Progenitor cell of endocrine pancreas (in vitro differentiated cells): ENCODE measurements at regions not wholly inside any gene's neighbourhood (a gene's known extent, or its start where the extent isn't known, plus 50 kb on each side); places are given as distances from the start of the nearest gene placed in this dataset.

Source experiments
- DNase-seq: peaks from one replicate; pipeline ENCODE4 v3.0.0; 2021; ENCODE audit warnings: low spot score; ENCODE audit not compliant: unreplicated experiment
- H3K27ac Mint-ChIP-seq: 2 replicates; pipeline ENCODE4 v1.8.0; 2021; ENCODE audit warnings: mild to moderate bottlenecking, moderate library complexity, mixed read lengths
- H3K27me3 Mint-ChIP-seq: 2 replicates; pipeline ENCODE4 v1.8.0; 2021; ENCODE audit warnings: mixed read lengths
- H3K36me3 Mint-ChIP-seq: 2 replicates; pipeline ENCODE4 v1.8.0; 2022; ENCODE audit warnings: mixed read lengths; ENCODE audit not compliant: insufficient read depth
- H3K4me1 Mint-ChIP-seq: 2 replicates; pipeline ENCODE4 v1.8.0; 2021; ENCODE audit warnings: low read depth, mixed read lengths
- H3K4me3 Mint-ChIP-seq: 2 replicates; pipeline ENCODE4 v1.8.0; 2021; ENCODE audit warnings: low read depth, mild to moderate bottlenecking, moderate library complexity, mixed read lengths
- H3K9me3 Mint-ChIP-seq: 2 replicates; pipeline ENCODE4 v1.8.0; 2021; ENCODE audit warnings: low read depth, mixed read lengths
- TF ChIP-seq, protein P1 (sequence below): fragments of 200-600 bp; sonication (generic); IDR thresholded peaks from one replicate; pipeline ENCODE4 v1.5.0; 2021; ENCODE audit warnings: antibody characterized with exemption, mild to moderate bottlenecking; ENCODE audit not compliant: unreplicated experiment

DNA sequence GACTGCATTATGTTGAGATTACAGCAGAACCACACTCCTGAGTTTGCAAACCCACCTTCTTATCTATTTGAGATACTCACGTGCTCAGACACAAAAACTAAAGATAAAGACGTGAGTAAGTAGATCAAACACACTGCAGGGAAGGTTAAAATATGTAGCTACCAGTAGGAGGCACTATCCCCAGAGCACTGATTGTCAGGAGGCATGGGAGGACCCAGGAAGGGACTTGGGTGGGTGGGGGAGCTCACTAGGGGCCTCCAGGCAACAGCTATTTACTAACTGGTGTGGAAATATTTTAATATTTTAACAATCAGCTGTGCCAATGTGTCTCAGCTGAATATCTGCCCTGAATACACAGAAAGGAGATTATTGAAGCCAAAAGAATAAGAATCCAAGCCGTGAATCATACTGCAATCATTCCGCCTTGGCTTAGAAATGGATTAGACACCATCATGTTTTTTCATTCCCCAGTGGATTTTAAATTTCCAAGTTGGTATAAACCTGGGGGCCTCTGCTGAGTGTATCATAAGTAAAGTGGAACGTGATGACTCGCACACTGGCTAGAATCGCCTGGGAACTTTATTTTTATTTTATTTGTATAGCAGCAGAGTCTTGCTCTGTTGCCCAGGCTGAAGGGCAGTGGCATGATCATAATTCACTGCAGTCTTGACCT, 73.2 kb upstream of the CACNA1A start:
- Mint-ChIP-seq H3K4me1 (no peaks in the 10 kb centered on the region), H3K27me3 (peaks cover 13% of the 10 kb centered on the region), H3K9me3 (peaks cover 12% of the 10 kb centered on the region), H3K27ac (no peak overlapping the region), H3K4me3 (no peak overlapping the region), H3K36me3 (no peaks in the 10 kb centered on the region)
- no peak for DNase-seq
- TF ChIP-seq, protein P1, sequence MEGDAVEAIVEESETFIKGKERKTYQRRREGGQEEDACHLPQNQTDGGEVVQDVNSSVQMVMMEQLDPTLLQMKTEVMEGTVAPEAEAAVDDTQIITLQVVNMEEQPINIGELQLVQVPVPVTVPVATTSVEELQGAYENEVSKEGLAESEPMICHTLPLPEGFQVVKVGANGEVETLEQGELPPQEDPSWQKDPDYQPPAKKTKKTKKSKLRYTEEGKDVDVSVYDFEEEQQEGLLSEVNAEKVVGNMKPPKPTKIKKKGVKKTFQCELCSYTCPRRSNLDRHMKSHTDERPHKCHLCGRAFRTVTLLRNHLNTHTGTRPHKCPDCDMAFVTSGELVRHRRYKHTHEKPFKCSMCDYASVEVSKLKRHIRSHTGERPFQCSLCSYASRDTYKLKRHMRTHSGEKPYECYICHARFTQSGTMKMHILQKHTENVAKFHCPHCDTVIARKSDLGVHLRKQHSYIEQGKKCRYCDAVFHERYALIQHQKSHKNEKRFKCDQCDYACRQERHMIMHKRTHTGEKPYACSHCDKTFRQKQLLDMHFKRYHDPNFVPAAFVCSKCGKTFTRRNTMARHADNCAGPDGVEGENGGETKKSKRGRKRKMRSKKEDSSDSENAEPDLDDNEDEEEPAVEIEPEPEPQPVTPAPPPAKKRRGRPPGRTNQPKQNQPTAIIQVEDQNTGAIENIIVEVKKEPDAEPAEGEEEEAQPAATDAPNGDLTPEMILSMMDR = no peak

DNA sequence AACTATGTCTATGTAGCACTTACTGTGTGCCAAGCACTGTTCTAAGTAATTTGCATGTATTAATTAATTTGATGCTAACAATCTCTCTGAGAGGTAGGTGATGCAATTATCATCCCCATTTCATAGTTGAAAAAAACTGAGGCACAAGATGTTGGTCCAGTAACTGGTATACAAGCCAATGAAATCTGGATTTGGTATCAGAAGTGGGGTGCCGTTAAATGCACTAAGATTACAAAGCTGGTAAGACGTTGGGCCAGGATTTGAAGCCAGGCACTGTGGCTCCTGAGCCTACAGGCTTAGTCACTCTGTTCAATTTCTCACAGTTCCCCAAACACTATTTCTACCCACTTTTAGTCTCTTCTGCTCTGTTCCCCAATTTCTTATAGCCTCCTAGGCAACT, 70.4 kb upstream of the CACNA1A start:
- no peak overlapping the region for H3K27ac Mint-ChIP-seq
- TF ChIP-seq, protein P1 = no peak
- no peak for DNase-seq
- peaks cover 12% of the 10 kb centered on the region for H3K9me3 Mint-ChIP-seq
- no peaks in the 10 kb centered on the region for H3K36me3 Mint-ChIP-seq
- peaks cover 20% of the 10 kb centered on the region for H3K27me3 Mint-ChIP-seq
- no peaks in the 10 kb centered on the region for H3K4me1 Mint-ChIP-seq
- H3K4me3 Mint-ChIP-seq = no peak overlapping the region

DNA sequence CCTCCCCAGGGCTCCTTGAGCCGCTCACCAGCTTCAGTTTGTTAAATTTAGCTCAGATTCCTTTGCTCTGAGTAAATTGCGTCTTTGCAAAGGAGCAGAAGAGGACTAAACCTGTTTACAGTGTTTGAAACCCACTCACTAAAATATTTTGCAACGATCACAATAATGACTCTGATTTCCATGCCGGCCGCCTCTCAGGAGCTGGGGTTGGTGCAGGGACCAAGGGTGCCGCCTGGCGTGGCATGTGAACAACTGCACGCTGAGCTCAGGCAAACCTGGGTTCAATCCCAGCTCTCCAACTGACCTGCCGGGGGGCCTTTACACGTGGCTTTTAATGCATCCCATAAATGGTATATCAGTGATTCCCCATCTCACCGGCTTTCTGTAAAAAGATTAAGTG, 68.7 kb upstream of the CACNA1A start:
- no peaks in the 10 kb centered on the region for H3K36me3 Mint-ChIP-seq
- no peak for DNase-seq
- no peaks in the 10 kb centered on the region for H3K4me1 Mint-ChIP-seq
- no peak overlapping the region for H3K4me3 Mint-ChIP-seq
- no peak overlapping the region for H3K27ac Mint-ChIP-seq
- TF ChIP-seq, protein P1 = peak; percentile 37
- peaks cover 28% of the 10 kb centered on the region for H3K27me3 Mint-ChIP-seq
- H3K9me3 Mint-ChIP-seq = peaks cover 12% of the 10 kb centered on the region

DNA sequence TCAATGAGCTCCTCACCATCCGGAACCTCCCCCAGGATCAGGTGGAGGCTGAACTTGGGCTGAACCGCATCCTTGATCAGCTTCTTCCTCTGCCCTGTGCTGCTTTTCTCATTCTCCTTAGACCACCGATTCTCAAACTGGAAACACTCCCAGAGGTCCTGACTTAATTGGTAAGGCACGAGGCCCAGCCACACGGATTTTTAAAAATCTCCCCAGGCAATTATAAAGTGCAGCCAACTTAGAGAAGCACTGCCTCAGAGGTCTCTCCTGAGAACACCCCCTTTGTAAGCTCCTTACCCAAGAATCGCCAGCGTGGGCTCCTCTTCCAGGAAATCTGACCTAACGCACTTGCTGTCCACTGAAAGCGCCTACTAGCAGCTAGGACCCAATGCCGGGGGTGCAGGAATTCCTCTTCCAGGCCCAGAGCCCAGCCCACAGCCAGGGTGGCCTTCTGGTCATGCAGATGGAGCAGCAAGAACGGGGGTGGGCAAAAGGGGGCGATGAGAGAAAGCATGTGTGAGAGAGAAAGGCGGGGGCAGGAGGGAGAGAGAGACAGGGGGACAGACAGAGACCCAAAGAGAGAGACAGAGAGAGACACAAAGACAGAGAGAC, 66.9 kb upstream of the CACNA1A start:
- peaks cover 28% of the 10 kb centered on the region for H3K27me3 Mint-ChIP-seq
- H3K4me1 Mint-ChIP-seq = no peaks in the 10 kb centered on the region
- H3K4me3 Mint-ChIP-seq = no peak overlapping the region
- TF ChIP-seq, protein P1 = no peak
- no peak for DNase-seq
- peaks cover 12% of the 10 kb centered on the region for H3K9me3 Mint-ChIP-seq
- no peak overlapping the region for H3K27ac Mint-ChIP-seq
- H3K36me3 Mint-ChIP-seq = no peaks in the 10 kb centered on the region

DNA sequence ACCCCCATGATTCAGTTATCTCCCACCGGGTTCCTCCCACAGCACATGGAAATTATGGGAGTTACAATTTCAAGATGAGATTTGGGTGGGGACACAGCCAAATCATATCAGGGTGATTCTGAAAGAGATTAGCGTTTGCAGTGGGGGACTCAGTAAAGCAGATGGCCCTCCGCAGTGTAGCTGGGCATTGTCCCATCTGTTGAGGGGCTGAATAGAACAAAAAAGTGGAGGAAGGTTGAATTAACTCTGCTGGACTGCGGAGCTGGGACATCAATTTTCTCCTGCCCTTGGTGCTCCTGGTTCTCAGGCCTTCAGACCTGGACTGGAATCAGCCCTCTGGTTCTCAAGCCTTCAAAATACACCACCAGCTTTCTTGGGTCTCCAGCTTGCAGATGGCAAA, 55.2 kb upstream of the CACNA1A start:
- H3K9me3 Mint-ChIP-seq = no peaks in the 10 kb centered on the region

More for the DNA sequence above, 55.2 kb upstream of the CACNA1A start:
- H3K4me3 Mint-ChIP-seq = no peak overlapping the region
- H3K36me3 Mint-ChIP-seq = no peaks in the 10 kb centered on the region
- no peak overlapping the region for H3K27ac Mint-ChIP-seq
- DNase-seq = no peak
- no peaks in the 10 kb centered on the region for H3K4me1 Mint-ChIP-seq
- peaks cover 16% of the 10 kb centered on the region for H3K27me3 Mint-ChIP-seq
- TF ChIP-seq, protein P1 = no peak
